ENCODE measurements at regions not wholly inside any gene's neighbourhood (a gene's known extent, or its start where the extent isn't known, plus 50 kb on each side); places are given as distances from the start of the nearest gene placed in this dataset.

DNA sequence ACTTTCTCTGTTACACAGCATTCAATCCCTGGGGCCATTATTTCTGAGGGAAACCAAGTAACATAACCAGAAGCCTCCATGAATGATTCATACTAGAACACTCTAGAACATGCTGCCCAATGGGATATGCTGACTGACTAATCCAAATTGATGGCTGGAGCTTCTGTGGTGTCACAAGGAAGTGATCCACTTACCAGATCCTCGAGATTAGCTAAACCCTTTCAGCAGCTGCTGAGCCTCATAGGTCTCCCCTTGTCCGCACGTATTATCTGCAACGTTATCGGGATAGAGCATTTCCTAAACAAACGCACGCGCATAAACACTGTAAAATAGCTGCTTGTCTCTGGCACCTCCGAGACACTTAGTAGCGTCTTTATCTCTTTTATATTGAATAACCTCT is 61.2 kb upstream of the PROK2 start:
- FAIRE-seq (no peak), DNase-seq (ENCODE audit: low spot score) (no peak)

DNA sequence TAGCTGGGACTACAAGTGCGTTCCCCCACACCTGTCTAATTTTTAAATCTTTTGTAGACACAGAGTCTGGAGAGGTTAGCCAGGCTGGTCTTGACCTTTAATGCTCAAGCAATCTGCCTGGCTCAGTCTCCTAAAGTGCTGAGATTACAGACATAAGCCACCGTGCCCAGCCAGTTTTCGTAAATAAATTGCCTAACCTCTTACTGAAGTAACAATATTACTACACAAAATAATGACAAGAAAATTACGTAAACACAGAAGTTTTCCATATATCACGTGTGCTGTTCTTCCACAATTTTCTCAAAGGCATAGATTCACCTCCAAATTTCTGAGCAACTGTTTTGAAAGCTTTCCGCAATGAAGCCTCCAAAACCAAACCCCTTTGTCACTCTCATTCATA is 58.1 kb upstream of the PROK2 start:
- DNase-seq (ENCODE audit: low spot score) (no peak), FAIRE-seq (no peak)

DNA sequence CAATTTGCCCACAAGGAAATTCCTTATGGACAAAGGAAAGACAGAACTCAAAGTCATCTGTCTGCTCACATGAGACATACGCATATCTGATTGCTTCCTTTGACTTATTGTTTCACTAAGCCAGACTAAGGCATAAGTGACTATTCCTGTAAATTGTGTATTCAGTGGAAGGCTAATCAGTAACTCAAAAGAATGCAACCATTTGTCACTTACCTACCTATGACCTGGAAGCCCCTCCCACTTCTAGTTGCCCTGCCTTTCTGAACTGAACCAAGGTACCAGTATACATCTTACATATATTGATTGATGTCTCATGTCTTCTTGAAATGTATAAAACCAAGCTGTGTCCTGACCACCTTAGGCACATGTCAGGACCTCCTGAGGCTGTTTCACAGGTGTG is 53.5 kb upstream of the PROK2 start:
- FAIRE-seq (no peak), DNase-seq (ENCODE audit: low spot score) (no peak)
